HepG2 (cell line): ENCODE measurements at regions not wholly inside any gene's neighbourhood (a gene's known extent, or its start where the extent isn't known, plus 50 kb on each side); places are given as distances from the start of the nearest gene placed in this dataset.

Source experiments
- ATAC-seq: fragments of 200-7000 bp; cut with Tn5 transposase; 3 replicates; pipeline ENCODE4 v1.9.1; 2020; ENCODE audit warnings: mild to moderate bottlenecking, moderate library complexity
- BruUV-seq: library from RNA; stranded (reverse); fragments of 400-500 nt; replicated peaks from 2 replicates; lab custom pipeline; 2021; lab: Mats Ljungman, UMichigan
- CTCF ChIA-PET: fragments of 300-600 bp; formaldehyde crosslinking; extraction: SDS; loops from one replicate; lab custom pipeline; 2021; ENCODE audit warnings: low total read pairs, inconsistent platforms, low intra/inter-chr PET ratio; lab: Yijun Ruan, JAX
- POLR2A ChIA-PET: fragments of 350-600 bp; sonication (Branson Sonifier 250); formaldehyde crosslinking; loops from one replicate; lab custom pipeline; 2020; ENCODE audit warnings: antibody characterized with exemption, inconsistent platforms; lab: Yijun Ruan, JAX
- DNase-seq: peaks from one replicate; pipeline ENCODE4 v3.0.0-alpha.2; 2015; ENCODE audit warnings: low spot score
- FAIRE-seq: peaks from 3 replicates; lab custom pipeline; 2011; peaks lifted over from hg19 to GRCh38; lab: Jason Lieb, UNC
- H2AFZ ChIP-seq: one replicate; pipeline ENCODE4 v1.6.1; 2011; ENCODE audit warnings: low read length, inconsistent platforms
- H3K27ac ChIP-seq: fragments of 300-600 bp; 3 replicates; pipeline ENCODE4 v1.8.0; 2011; ENCODE audit warnings: mixed run types, mild to moderate bottlenecking, mixed read lengths, low read length, inconsistent platforms; ENCODE audit not compliant: insufficient read depth; ENCODE audit errors: extremely low read length
- H3K27me3 ChIP-seq, 2 experiments: fragments of 200-600 bp in 1 of 2; 2 replicates in 1 of 2; 3 replicates in 1 of 2; pipeline versions ENCODE4 v1.6.0 to v1.8.0; 2011; ENCODE audit warnings: low read length in 2 of 2, mild to moderate bottlenecking in 2 of 2, moderate library complexity in 2 of 2, inconsistent platforms in 1 of 2; ENCODE audit not compliant: insufficient read depth in 2 of 2, control insufficient read depth in 1 of 2
- H3K36me3 ChIP-seq, 2 experiments: fragments of 200-600 bp in 1 of 2; replicated peaks in 1 of 2; 2 replicates in 1 of 2; 3 replicates in 1 of 2; pipeline versions ENCODE4 v1.5.1 to v1.8.0; 2011; ENCODE audit warnings: low read length in 2 of 2, inconsistent platforms in 1 of 2; ENCODE audit not compliant: insufficient read depth in 2 of 2, control insufficient read depth in 1 of 2
- H3K4me1 ChIP-seq: 2 replicates; pipeline ENCODE4 v1.5.1; 2012; ENCODE audit warnings: low read length, inconsistent platforms; ENCODE audit not compliant: insufficient read depth
- H3K4me2 ChIP-seq: 2 replicates; pipeline ENCODE4 v1.6.0; 2011; ENCODE audit warnings: low read depth, low read length, inconsistent platforms
- H3K4me3 ChIP-seq, 3 experiments: fragments of 200-600 bp in 1 of 3; sonication (generic), shearing (Covaris generic) in 1 of 3; replicated peaks in 1 of 3; 2 replicates each; pipeline ENCODE4 v1.5.1; 2011 to 2016; ENCODE audit warnings: low read length in 3 of 3, inconsistent platforms in 2 of 3, low read depth in 2 of 3, mild to moderate bottlenecking in 2 of 3, control low read depth in 1 of 3, mixed read lengths in 1 of 3; ENCODE audit not compliant: insufficient read depth in 1 of 3
- H3K79me2 ChIP-seq: one replicate; pipeline ENCODE4 v1.6.1; 2011; ENCODE audit warnings: low read length, inconsistent platforms; ENCODE audit not compliant: insufficient read depth
- H3K9ac ChIP-seq: 2 replicates; pipeline ENCODE4 v1.6.0; 2011; ENCODE audit warnings: mild to moderate bottlenecking, low read depth, low read length, inconsistent platforms; ENCODE audit not compliant: insufficient read depth
- H3K9me3 ChIP-seq: 2 replicates; pipeline ENCODE4 v1.5.1; 2012; ENCODE audit warnings: mild to moderate bottlenecking, low read length
- H4K20me1 ChIP-seq: 2 replicates; pipeline ENCODE4 v1.6.0; 2011; ENCODE audit warnings: inconsistent platforms, mild to moderate bottlenecking, low read length, moderate library complexity; ENCODE audit not compliant: insufficient read depth
- DZIP1 ChIP-seq: sonication (generic); formaldehyde crosslinking; IDR thresholded peaks from 2 replicates; pipeline ENCODE4 v1.5.0; 2020; ENCODE audit warnings: mild to moderate bottlenecking, missing genetic modification reagents
- MAFF ChIP-seq: IDR thresholded peaks from 2 replicates; pipeline ENCODE4 v1.6.1; 2011; ENCODE audit warnings: low read depth, low read length, improper control_type of control experiment
- MAFK ChIP-seq, 2 experiments: IDR thresholded peaks in 1 of 2; conservative IDR thresholded peaks in 1 of 2; 2 replicates each; pipeline ENCODE4 v1.6.1; 2011; ENCODE audit warnings: improper control_type of control experiment in 2 of 2, low read length in 2 of 2
- WGBS: methylation state at CpG from one replicate; pipeline ENCODE4 v1.1.6; 2017; ENCODE audit warnings: low lambda C conversion rate; 5-methylcytosine and 5-hydroxymethylcytosine counted together
- in situ Hi-C: cut with HindIII; loops from 2 replicates; pipeline ENCODE4 v1.10.0; 2017; ENCODE audit warnings: low pct_unique_long_range_greater_than_20kb; ENCODE audit not compliant: extremely low pct_ligation_motif_present
- intact Hi-C: fragments of 100-400 bp; cut with micrococcal nuclease; formaldehyde crosslinking; loops from one replicate; pipeline ENCODE4 v1.10.0; 2022; ENCODE audit not compliant: unreplicated experiment

- in situ Hi-C loops (no loop called here), intact Hi-C loops (no loop called here)
- no peak for FAIRE-seq
- peak; percentile 97 for TF ChIP-seq MAFK (conservative IDR thresholded peaks at IDR 0.05 in 1 of 2, IDR thresholded peaks at IDR 0.05 in 1 of 2; ENCODE audit: low read length in 2 of 2)
- peak; percentile 94 for TF ChIP-seq MAFF
- TF ChIP-seq DZIP1 (CRISPR knock-in tag): no peak
- H3K4me3 ChIP-seq: no peak overlapping the region
- H3K4me2 ChIP-seq: no peak overlapping the region
- H2AFZ ChIP-seq: no peak overlapping the region
- no peaks in the 10 kb centered on the region for H4K20me1 ChIP-seq
- no peaks in the 10 kb centered on the region for H3K4me1 ChIP-seq
- H3K9ac ChIP-seq: no peak overlapping the region
- peaks cover 3 to 36% of the 10 kb centered on the region in 2 experiments; a peak in 4 of 5 replicates for H3K27me3 ChIP-seq
- H3K9me3 ChIP-seq: no peaks in the 10 kb centered on the region
- WGBS: 0% methylated on average over 2 of the region's 2 CpGs
- no peak for DNase-seq
- no peak for ATAC-seq
- no peaks in the 10 kb centered on the region for H3K36me3 ChIP-seq
- BruUV-seq: no TSS peak
- no peaks in the 10 kb centered on the region for H3K79me2 ChIP-seq
- CTCF ChIA-PET: no interaction called here
- no peak overlapping the region for H3K27ac ChIP-seq
- POLR2A ChIA-PET: no interaction called here
Observed at GRCh38 chr20:4617019-4617418, 69.2 kb upstream of the PRNP start.
